OCI-LY3 (cell line): ENCODE measurements at regions not wholly inside any gene's neighbourhood (a gene's known extent, or its start where the extent isn't known, plus 50 kb on each side); places are given as distances from the start of the nearest gene placed in this dataset.

Experiments used
- EZH2phosphoT487 ChIP-seq: fragments of 200-600 bp; shearing (Covaris generic); IDR thresholded peaks from 2 replicates; pipeline ENCODE4 v1.6.1; 2018; ENCODE audit warnings: antibody characterized with exemption, mixed run types, low read depth
- TF ChIP-seq, protein P1 (sequence below): fragments of 200-600, 300-600 bp; sonication (generic); IDR thresholded peaks from 2 replicates; pipeline ENCODE4 v1.5.1; 2014; ENCODE audit warnings: antibody characterized with exemption, low read length, low read depth

DNA sequence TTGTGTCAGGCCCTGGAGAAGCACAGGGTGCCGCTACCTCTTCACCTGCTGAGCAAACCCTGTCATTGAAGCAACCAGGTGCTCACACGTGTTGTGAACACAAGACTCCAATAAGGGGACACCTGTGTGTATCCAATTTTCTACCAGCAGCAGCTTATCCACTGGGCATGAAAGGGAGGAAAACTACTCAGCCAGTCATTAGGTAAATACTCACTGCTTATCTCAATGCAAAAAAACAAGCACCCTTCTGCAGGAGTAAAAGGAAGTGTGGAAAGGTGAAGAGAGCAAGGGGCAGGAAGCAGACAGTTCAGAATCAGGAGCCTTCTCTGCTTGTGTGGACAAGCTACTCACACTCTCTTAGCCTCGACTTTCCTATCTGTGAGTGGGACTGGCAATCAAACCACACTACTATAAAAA, 148.9 kb downstream of the ETS2 start:
- TF ChIP-seq, protein P1, sequence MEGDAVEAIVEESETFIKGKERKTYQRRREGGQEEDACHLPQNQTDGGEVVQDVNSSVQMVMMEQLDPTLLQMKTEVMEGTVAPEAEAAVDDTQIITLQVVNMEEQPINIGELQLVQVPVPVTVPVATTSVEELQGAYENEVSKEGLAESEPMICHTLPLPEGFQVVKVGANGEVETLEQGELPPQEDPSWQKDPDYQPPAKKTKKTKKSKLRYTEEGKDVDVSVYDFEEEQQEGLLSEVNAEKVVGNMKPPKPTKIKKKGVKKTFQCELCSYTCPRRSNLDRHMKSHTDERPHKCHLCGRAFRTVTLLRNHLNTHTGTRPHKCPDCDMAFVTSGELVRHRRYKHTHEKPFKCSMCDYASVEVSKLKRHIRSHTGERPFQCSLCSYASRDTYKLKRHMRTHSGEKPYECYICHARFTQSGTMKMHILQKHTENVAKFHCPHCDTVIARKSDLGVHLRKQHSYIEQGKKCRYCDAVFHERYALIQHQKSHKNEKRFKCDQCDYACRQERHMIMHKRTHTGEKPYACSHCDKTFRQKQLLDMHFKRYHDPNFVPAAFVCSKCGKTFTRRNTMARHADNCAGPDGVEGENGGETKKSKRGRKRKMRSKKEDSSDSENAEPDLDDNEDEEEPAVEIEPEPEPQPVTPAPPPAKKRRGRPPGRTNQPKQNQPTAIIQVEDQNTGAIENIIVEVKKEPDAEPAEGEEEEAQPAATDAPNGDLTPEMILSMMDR: no peak
- no peak for TF ChIP-seq EZH2phosphoT487
